ENCODE measurements at regions not wholly inside any gene's neighbourhood (a gene's known extent, or its start where the extent isn't known, plus 50 kb on each side); places are given as distances from the start of the nearest gene placed in this dataset.
A peak's percentile ranks its signal among the peaks of the same experiment; 100 is the strongest.

- DNase-seq (ENCODE audit: low read depth in 1 of 2, low spot score in 2 of 2) (no peak), FAIRE-seq (no peak)
- no peak overlapping the region for H3K9ac ChIP-seq (replicated peaks in 1 of 4; ENCODE audit: extremely low read depth in 1 of 4, low read depth in 3 of 4, low read length in 3 of 4)
- H3K23me2 ChIP-seq (ENCODE audit: low read depth, low read length) = no peaks in the 10 kb centered on the region; the same call in 1 of the 2 replicates
- no peaks in the 10 kb centered on the region for H3K36me3 ChIP-seq (ENCODE audit: control insufficient read depth in 2 of 4, insufficient read depth in 4 of 4, low read length in 3 of 4)
- H2AK5ac ChIP-seq (ENCODE audit: low read depth, low read length) = no peak overlapping the region
- H3K79me2 ChIP-seq (ENCODE audit: control insufficient read depth in 1 of 2, insufficient read depth in 2 of 2, low read length in 2 of 2) = no peaks in the 10 kb centered on the region
- ChIA-PET POLR2A (ENCODE audit: partially characterized antibody) (no interaction called here), CTCF (ENCODE audit: partially characterized antibody) (no interaction called here)
- H2BK12ac ChIP-seq (ENCODE audit: low read depth, low read length) = no peak overlapping the region
- H3K23ac ChIP-seq (ENCODE audit: insufficient read length) = no peak overlapping the region
- no peak overlapping the region for H3K18ac ChIP-seq (ENCODE audit: extremely low read depth, low read length)
- H3K79me1 ChIP-seq (ENCODE audit: low read depth, low read length) = no peaks in the 10 kb centered on the region
- no peak overlapping the region for H3K14ac ChIP-seq (ENCODE audit: insufficient read length)
- no peak overlapping the region for H4K91ac ChIP-seq (replicated peaks; ENCODE audit: insufficient read length, low read length)
- no peak overlapping the region for H3K56ac ChIP-seq (replicated peaks; ENCODE audit: insufficient read length, low read depth, low read length)
- H2BK15ac ChIP-seq (ENCODE audit: low read length) = no peak overlapping the region
- H3K27ac ChIP-seq (ENCODE audit: low read depth, low read length) = no peak overlapping the region
- no peak overlapping the region for H4K8ac ChIP-seq (ENCODE audit: extremely low read depth, insufficient read depth, low read length)
- no peak overlapping the region for H3K4me3 ChIP-seq (ENCODE audit: extremely low read depth in 1 of 4, insufficient read depth in 2 of 4, low read depth in 3 of 4, low read length in 4 of 4)
- no peak overlapping the region for H2BK5ac ChIP-seq (ENCODE audit: low read depth, low read length)
- peak overlapping the region; percentile 27; the same call in 1 of the 2 replicates for H2AFZ ChIP-seq (ENCODE audit: low read length)
- no peak overlapping the region for H2BK120ac ChIP-seq (replicated peaks; ENCODE audit: low read depth, low read length)
- H4K20me1 ChIP-seq (replicated peaks in 1 of 2; ENCODE audit: control insufficient read depth in 1 of 2, insufficient read depth in 2 of 2, low read length in 2 of 2) = no peaks in the 10 kb centered on the region
- no peaks in the 10 kb centered on the region for H3K4me1 ChIP-seq (replicated peaks in 1 of 4; ENCODE audit: control insufficient read depth in 3 of 4, insufficient read depth in 4 of 4, low read length in 3 of 4)
- no peaks in the 10 kb centered on the region for H3K27me3 ChIP-seq (replicated peaks in 1 of 4; ENCODE audit: control insufficient read depth in 3 of 4, extremely low read depth in 1 of 4, insufficient read depth in 3 of 4, low read length in 3 of 4)
- H4K5ac ChIP-seq (ENCODE audit: insufficient read length, low read depth, low read length) = no peak overlapping the region
- no peak overlapping the region for H3K4me2 ChIP-seq (ENCODE audit: insufficient read depth in 1 of 2, low read depth in 2 of 2, low read length in 2 of 2)
- H2BK20ac ChIP-seq (ENCODE audit: low read length) = no peak overlapping the region
- WGBS, 2 experiments (ENCODE audit: extremely low coverage in 1 of 2, insufficient coverage in 1 of 2, insufficient read length in 1 of 2, insufficient replicate concordance in 2 of 2, low coverage in 1 of 2, low lambda C conversion rate in 2 of 2, missing lambda C conversion rate in 1 of 2) = 77% methylated on average over 4 of the region's 4 CpGs; no CpG with 5 or more reads in 1 of the 2 experiments
- H3K4ac ChIP-seq (replicated peaks; ENCODE audit: insufficient read length, low read depth, low read length) = no peak overlapping the region
- H3K9me3 ChIP-seq (ENCODE audit: insufficient read depth in 2 of 2, low read depth in 1 of 2, low read length in 1 of 2) = no peaks in the 10 kb centered on the region
- TF ChIP-seq ATF2 (IDR thresholded peaks at IDR 0.05; ENCODE audit: low read length) (no peak), YY1 (IDR thresholded peaks at IDR 0.05; ENCODE audit: low read depth, low read length) (no peak), KDM4A (IDR thresholded peaks at IDR 0.05; ENCODE audit: low read depth, low read length, severe bottlenecking) (no peak), BCL11A (IDR thresholded peaks at IDR 0.05; ENCODE audit: low read depth in 2 of 2, low read length in 2 of 2) (no peak)
These were observed 85.0 kb upstream of the FAM180A start for GRCh38 chr7:135833642-135834041.

All from H1 (cell line).